ENCODE measurements at regions not wholly inside any gene's neighbourhood (a gene's known extent, or its start where the extent isn't known, plus 50 kb on each side); places are given as distances from the start of the nearest gene placed in this dataset.

DNA sequence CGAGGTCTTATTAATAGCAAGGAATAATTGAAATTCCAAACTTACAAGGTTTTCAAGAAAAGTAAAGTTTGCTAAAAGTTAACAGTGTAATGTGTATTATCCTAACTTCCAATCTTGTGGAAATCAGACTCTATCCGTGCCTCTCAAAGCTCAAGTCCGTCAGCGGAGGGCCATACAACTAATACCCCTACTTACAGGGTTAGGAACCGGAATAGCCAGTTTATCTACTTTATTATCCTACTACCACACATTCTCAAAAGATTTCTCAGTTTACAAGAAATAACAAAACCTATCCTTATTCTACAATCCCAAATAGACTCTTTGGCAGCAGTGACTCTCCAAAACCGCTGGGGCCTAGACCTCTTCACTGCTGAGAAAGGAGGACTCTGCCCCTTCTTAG, 457.8 kb downstream of the PTPRC start:
- Histone ChIP-seq H3K27ac (ENCODE audit: low read length) (no peak overlapping the region), H3K9me3 (ENCODE audit: low read length) (no peaks in the 10 kb centered on the region), H3F3A (ENCODE audit: insufficient read depth, low read length, poor library complexity, severe bottlenecking) (no peaks in the 10 kb centered on the region), H3K9me2 (ENCODE audit: insufficient read depth, low read length) (no peaks in the 10 kb centered on the region), H4K20me1 (ENCODE audit: insufficient read depth) (no peaks in the 10 kb centered on the region), H3K27me3 (ENCODE audit: insufficient read depth, low read depth, low read length) (no peaks in the 10 kb centered on the region), H3K9ac (ENCODE audit: low read length) (no peak overlapping the region), H3K4me2 (ENCODE audit: low read length) (no peak overlapping the region), H3K4me3 (ENCODE audit: low read length) (no peak overlapping the region), H3K36me3 (ENCODE audit: insufficient read depth, low read length) (no peaks in the 10 kb centered on the region), H3K79me2 (replicated peaks; ENCODE audit: insufficient read depth, low read length) (no peaks in the 10 kb centered on the region), H2AFZ (ENCODE audit: low read depth, low read length) (no peak overlapping the region)
- TF ChIP-seq SMC3 (conservative IDR thresholded peaks at IDR 0.05; ENCODE audit: poor library complexity) = no peak
- no peak for TF ChIP-seq RAD21 (conservative IDR thresholded peaks at IDR 0.05)
- no peak for TF ChIP-seq EP300 (conservative IDR thresholded peaks at IDR 0.05; ENCODE audit: poor library complexity, severe bottlenecking)
- TF ChIP-seq EZH2 (IDR thresholded peaks at IDR 0.05; ENCODE audit: borderline replicate concordance, insufficient read depth, low read length, poor library complexity, severe bottlenecking) = no peak
- TF ChIP-seq, protein P1, sequence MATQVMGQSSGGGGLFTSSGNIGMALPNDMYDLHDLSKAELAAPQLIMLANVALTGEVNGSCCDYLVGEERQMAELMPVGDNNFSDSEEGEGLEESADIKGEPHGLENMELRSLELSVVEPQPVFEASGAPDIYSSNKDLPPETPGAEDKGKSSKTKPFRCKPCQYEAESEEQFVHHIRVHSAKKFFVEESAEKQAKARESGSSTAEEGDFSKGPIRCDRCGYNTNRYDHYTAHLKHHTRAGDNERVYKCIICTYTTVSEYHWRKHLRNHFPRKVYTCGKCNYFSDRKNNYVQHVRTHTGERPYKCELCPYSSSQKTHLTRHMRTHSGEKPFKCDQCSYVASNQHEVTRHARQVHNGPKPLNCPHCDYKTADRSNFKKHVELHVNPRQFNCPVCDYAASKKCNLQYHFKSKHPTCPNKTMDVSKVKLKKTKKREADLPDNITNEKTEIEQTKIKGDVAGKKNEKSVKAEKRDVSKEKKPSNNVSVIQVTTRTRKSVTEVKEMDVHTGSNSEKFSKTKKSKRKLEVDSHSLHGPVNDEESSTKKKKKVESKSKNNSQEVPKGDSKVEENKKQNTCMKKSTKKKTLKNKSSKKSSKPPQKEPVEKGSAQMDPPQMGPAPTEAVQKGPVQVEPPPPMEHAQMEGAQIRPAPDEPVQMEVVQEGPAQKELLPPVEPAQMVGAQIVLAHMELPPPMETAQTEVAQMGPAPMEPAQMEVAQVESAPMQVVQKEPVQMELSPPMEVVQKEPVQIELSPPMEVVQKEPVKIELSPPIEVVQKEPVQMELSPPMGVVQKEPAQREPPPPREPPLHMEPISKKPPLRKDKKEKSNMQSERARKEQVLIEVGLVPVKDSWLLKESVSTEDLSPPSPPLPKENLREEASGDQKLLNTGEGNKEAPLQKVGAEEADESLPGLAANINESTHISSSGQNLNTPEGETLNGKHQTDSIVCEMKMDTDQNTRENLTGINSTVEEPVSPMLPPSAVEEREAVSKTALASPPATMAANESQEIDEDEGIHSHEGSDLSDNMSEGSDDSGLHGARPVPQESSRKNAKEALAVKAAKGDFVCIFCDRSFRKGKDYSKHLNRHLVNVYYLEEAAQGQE (IDR thresholded peaks at IDR 0.05; ENCODE audit: borderline replicate concordance) = no peak
- TF ChIP-seq POLR2AphosphoS5 (IDR thresholded peaks at IDR 0.05) = no peak
- TF ChIP-seq, protein P2, sequence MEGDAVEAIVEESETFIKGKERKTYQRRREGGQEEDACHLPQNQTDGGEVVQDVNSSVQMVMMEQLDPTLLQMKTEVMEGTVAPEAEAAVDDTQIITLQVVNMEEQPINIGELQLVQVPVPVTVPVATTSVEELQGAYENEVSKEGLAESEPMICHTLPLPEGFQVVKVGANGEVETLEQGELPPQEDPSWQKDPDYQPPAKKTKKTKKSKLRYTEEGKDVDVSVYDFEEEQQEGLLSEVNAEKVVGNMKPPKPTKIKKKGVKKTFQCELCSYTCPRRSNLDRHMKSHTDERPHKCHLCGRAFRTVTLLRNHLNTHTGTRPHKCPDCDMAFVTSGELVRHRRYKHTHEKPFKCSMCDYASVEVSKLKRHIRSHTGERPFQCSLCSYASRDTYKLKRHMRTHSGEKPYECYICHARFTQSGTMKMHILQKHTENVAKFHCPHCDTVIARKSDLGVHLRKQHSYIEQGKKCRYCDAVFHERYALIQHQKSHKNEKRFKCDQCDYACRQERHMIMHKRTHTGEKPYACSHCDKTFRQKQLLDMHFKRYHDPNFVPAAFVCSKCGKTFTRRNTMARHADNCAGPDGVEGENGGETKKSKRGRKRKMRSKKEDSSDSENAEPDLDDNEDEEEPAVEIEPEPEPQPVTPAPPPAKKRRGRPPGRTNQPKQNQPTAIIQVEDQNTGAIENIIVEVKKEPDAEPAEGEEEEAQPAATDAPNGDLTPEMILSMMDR (IDR thresholded peaks at IDR 0.05; ENCODE audit: poor library complexity, severe bottlenecking) = no peak
- TF ChIP-seq TAF1 (IDR thresholded peaks at IDR 0.05; ENCODE audit: low read depth) = no peak
- TF ChIP-seq MXI1 (conservative IDR thresholded peaks at IDR 0.05; ENCODE audit: poor library complexity, severe bottlenecking) = no peak

DNA sequence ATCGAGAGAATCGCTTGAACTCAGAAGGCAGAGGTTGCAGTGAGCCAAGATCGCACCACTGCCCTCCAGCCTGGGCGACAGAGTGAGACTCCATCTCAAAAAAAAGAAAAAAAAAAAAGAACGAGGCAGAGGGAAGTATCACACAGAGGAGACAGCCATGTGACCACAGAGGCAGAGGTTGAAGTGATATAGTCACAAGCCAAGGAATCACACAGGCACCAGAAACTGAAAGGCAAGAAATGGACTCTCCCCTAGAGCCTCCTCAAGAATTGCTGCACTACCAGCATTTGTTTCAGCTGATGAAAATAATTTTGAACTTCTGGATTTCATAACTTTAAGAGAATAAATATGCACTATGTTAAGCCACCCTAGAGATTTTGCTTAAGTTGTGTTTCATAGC, 459.6 kb downstream of the PTPRC start:
- no peaks in the 10 kb centered on the region for H3F3A ChIP-seq (ENCODE audit: insufficient read depth, low read length, poor library complexity, severe bottlenecking)
- H3K79me2 ChIP-seq (replicated peaks; ENCODE audit: insufficient read depth, low read length) = no peaks in the 10 kb centered on the region
- no peak overlapping the region for H3K4me3 ChIP-seq (ENCODE audit: low read length)
- no peak overlapping the region for H3K4me2 ChIP-seq (ENCODE audit: low read length)
- no peaks in the 10 kb centered on the region for H3K9me3 ChIP-seq (ENCODE audit: low read length)
- no peaks in the 10 kb centered on the region for H3K36me3 ChIP-seq (ENCODE audit: insufficient read depth, low read length)
- no peak for TF ChIP-seq POLR2AphosphoS5 (IDR thresholded peaks at IDR 0.05)
- no peak for TF ChIP-seq EZH2 (IDR thresholded peaks at IDR 0.05; ENCODE audit: borderline replicate concordance, insufficient read depth, low read length, poor library complexity, severe bottlenecking)
- TF ChIP-seq TAF1 (IDR thresholded peaks at IDR 0.05; ENCODE audit: low read depth) = no peak
- no peak for TF ChIP-seq MXI1 (conservative IDR thresholded peaks at IDR 0.05; ENCODE audit: poor library complexity, severe bottlenecking)
- TF ChIP-seq EP300 (conservative IDR thresholded peaks at IDR 0.05; ENCODE audit: poor library complexity, severe bottlenecking) = no peak
- TF ChIP-seq, protein P1 (IDR thresholded peaks at IDR 0.05; ENCODE audit: borderline replicate concordance) = no peak
- no peak for TF ChIP-seq RAD21 (conservative IDR thresholded peaks at IDR 0.05)
- TF ChIP-seq, protein P2 (IDR thresholded peaks at IDR 0.05; ENCODE audit: poor library complexity, severe bottlenecking) = no peak
- no peak for TF ChIP-seq SMC3 (conservative IDR thresholded peaks at IDR 0.05; ENCODE audit: poor library complexity)
- no peak overlapping the region for H3K27ac ChIP-seq (ENCODE audit: low read length)
- no peaks in the 10 kb centered on the region for H3K27me3 ChIP-seq (ENCODE audit: insufficient read depth, low read depth, low read length)
- no peak overlapping the region for H3K9ac ChIP-seq (ENCODE audit: low read length)
- H4K20me1 ChIP-seq (ENCODE audit: insufficient read depth) = no peaks in the 10 kb centered on the region
- H3K9me2 ChIP-seq (ENCODE audit: insufficient read depth, low read length) = no peaks in the 10 kb centered on the region
- H2AFZ ChIP-seq (ENCODE audit: low read depth, low read length) = no peak overlapping the region

Measured in neural cell (in vitro differentiated cells).